H1 (cell line): ENCODE measurements at regions not wholly inside any gene's neighbourhood (a gene's known extent, or its start where the extent isn't known, plus 50 kb on each side); places are given as distances from the start of the nearest gene placed in this dataset.

Source experiments
- ATF2 ChIP-seq: IDR thresholded peaks from 2 replicates; pipeline ENCODE4 v1.6.1; 2012; ENCODE audit warnings: low read length, inconsistent platforms
- CHD1 ChIP-seq: IDR thresholded peaks from 2 replicates; pipeline ENCODE4 v1.6.1; 2012; ENCODE audit warnings: low read depth, low read length, improper control_type of control experiment
- CTBP2 ChIP-seq: IDR thresholded peaks from 2 replicates; pipeline ENCODE4 v1.7.0; 2011; ENCODE audit warnings: borderline replicate concordance, mild to moderate bottlenecking, moderate library complexity, mixed read lengths, low read length; ENCODE audit not compliant: insufficient read depth, insufficient read length
- KDM5A ChIP-seq: fragments of 200-600 bp; IDR thresholded peaks from 2 replicates; pipeline ENCODE4 v1.7.1; 2012; ENCODE audit warnings: mild to moderate bottlenecking, low read length, inconsistent platforms, mixed read lengths
- SP2 ChIP-seq: IDR thresholded peaks from 2 replicates; pipeline ENCODE4 v1.6.1; 2012; ENCODE audit warnings: mild to moderate bottlenecking, low read length, inconsistent platforms
- TBP ChIP-seq: IDR thresholded peaks from 2 replicates; pipeline ENCODE4 v1.6.1; 2011; ENCODE audit warnings: low read depth, low read length, improper control_type of control experiment
- TF ChIP-seq, protein P1 (sequence below): IDR thresholded peaks from 2 replicates; pipeline ENCODE4 v1.6.1; 2011; ENCODE audit warnings: low read length, improper control_type of control experiment
- TF ChIP-seq, protein P2 (sequence below): fragments of 300-600 bp; sonication (generic); IDR thresholded peaks from 2 replicates; pipeline ENCODE4 v1.7.1; 2012; ENCODE audit warnings: low read length, moderate library complexity, mild to moderate bottlenecking, inconsistent platforms; ENCODE audit not compliant: insufficient replicate concordance

DNA sequence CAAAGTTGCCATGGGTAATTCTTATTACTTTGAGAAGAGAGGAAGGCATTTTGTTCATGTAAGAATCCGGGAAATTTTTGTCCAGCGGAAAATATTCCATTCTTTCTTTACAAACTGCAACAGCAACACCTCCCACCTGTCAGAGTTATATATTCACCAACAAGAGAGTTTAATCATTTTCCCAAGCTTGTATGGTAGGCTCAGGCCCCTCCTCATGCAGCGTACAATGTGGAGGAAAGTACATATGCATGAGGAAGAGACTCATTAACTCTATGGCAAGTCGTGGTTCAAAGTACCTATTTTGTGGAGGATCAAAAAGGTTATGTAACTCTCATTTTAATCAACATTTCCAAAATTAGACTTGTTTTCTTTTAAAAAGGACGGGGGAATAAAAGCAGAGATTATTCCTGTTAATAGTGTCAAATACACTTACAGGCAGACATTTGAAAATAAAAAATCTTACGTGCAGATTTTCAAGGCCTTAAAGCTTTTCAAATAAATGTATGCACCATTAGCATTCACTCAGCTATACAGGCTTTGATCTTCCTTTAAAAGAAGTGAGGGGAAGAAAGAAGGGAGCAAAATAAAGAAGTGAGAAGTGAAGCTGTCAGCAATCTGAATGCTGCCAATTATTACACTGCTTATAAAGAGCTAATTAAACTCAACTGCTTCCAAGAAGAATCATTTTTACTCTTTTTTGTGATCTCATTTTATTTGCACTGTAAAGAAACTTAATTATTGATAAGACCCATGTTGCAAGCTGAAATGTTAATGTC is 204.8 kb downstream of the FAT4 start (continued):
- TF ChIP-seq ATF2 (no peak), CTBP2 (no peak), SP2 (no peak), KDM5A (no peak), TBP (no peak), CHD1 (no peak)
- TF ChIP-seq, protein P1, sequence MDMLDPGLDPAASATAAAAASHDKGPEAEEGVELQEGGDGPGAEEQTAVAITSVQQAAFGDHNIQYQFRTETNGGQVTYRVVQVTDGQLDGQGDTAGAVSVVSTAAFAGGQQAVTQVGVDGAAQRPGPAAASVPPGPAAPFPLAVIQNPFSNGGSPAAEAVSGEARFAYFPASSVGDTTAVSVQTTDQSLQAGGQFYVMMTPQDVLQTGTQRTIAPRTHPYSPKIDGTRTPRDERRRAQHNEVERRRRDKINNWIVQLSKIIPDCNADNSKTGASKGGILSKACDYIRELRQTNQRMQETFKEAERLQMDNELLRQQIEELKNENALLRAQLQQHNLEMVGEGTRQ: no peak
- TF ChIP-seq, protein P2, sequence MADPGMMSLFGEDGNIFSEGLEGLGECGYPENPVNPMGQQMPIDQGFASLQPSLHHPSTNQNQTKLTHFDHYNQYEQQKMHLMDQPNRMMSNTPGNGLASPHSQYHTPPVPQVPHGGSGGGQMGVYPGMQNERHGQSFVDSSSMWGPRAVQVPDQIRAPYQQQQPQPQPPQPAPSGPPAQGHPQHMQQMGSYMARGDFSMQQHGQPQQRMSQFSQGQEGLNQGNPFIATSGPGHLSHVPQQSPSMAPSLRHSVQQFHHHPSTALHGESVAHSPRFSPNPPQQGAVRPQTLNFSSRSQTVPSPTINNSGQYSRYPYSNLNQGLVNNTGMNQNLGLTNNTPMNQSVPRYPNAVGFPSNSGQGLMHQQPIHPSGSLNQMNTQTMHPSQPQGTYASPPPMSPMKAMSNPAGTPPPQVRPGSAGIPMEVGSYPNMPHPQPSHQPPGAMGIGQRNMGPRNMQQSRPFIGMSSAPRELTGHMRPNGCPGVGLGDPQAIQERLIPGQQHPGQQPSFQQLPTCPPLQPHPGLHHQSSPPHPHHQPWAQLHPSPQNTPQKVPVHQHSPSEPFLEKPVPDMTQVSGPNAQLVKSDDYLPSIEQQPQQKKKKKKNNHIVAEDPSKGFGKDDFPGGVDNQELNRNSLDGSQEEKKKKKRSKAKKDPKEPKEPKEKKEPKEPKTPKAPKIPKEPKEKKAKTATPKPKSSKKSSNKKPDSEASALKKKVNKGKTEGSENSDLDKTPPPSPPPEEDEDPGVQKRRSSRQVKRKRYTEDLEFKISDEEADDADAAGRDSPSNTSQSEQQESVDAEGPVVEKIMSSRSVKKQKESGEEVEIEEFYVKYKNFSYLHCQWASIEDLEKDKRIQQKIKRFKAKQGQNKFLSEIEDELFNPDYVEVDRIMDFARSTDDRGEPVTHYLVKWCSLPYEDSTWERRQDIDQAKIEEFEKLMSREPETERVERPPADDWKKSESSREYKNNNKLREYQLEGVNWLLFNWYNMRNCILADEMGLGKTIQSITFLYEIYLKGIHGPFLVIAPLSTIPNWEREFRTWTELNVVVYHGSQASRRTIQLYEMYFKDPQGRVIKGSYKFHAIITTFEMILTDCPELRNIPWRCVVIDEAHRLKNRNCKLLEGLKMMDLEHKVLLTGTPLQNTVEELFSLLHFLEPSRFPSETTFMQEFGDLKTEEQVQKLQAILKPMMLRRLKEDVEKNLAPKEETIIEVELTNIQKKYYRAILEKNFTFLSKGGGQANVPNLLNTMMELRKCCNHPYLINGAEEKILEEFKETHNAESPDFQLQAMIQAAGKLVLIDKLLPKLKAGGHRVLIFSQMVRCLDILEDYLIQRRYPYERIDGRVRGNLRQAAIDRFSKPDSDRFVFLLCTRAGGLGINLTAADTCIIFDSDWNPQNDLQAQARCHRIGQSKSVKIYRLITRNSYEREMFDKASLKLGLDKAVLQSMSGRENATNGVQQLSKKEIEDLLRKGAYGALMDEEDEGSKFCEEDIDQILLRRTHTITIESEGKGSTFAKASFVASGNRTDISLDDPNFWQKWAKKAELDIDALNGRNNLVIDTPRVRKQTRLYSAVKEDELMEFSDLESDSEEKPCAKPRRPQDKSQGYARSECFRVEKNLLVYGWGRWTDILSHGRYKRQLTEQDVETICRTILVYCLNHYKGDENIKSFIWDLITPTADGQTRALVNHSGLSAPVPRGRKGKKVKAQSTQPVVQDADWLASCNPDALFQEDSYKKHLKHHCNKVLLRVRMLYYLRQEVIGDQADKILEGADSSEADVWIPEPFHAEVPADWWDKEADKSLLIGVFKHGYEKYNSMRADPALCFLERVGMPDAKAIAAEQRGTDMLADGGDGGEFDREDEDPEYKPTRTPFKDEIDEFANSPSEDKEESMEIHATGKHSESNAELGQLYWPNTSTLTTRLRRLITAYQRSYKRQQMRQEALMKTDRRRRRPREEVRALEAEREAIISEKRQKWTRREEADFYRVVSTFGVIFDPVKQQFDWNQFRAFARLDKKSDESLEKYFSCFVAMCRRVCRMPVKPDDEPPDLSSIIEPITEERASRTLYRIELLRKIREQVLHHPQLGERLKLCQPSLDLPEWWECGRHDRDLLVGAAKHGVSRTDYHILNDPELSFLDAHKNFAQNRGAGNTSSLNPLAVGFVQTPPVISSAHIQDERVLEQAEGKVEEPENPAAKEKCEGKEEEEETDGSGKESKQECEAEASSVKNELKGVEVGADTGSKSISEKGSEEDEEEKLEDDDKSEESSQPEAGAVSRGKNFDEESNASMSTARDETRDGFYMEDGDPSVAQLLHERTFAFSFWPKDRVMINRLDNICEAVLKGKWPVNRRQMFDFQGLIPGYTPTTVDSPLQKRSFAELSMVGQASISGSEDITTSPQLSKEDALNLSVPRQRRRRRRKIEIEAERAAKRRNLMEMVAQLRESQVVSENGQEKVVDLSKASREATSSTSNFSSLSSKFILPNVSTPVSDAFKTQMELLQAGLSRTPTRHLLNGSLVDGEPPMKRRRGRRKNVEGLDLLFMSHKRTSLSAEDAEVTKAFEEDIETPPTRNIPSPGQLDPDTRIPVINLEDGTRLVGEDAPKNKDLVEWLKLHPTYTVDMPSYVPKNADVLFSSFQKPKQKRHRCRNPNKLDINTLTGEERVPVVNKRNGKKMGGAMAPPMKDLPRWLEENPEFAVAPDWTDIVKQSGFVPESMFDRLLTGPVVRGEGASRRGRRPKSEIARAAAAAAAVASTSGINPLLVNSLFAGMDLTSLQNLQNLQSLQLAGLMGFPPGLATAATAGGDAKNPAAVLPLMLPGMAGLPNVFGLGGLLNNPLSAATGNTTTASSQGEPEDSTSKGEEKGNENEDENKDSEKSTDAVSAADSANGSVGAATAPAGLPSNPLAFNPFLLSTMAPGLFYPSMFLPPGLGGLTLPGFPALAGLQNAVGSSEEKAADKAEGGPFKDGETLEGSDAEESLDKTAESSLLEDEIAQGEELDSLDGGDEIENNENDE: no peak
